AG09319 (cell line): ENCODE measurements at regions not wholly inside any gene's neighbourhood (a gene's known extent, or its start where the extent isn't known, plus 50 kb on each side); places are given as distances from the start of the nearest gene placed in this dataset.
"Not testable (repeated sequence)": the region's sequence is repeated elsewhere in the genome, so short reads cannot be mapped to it uniquely, and the experiment has no call there.

Experiments used
- DNase-seq: peaks from one replicate; pipeline ENCODE4 v3.0.0-alpha.2; 2010; ENCODE audit warnings: low read depth; ENCODE audit errors: extremely low read depth
- TF ChIP-seq, protein P1 (sequence below): IDR thresholded peaks from 2 replicates; pipeline ENCODE4 v1.5.1; 2011; ENCODE audit warnings: low read depth, mild to moderate bottlenecking, inconsistent platforms, low read length, moderate library complexity

DNA sequence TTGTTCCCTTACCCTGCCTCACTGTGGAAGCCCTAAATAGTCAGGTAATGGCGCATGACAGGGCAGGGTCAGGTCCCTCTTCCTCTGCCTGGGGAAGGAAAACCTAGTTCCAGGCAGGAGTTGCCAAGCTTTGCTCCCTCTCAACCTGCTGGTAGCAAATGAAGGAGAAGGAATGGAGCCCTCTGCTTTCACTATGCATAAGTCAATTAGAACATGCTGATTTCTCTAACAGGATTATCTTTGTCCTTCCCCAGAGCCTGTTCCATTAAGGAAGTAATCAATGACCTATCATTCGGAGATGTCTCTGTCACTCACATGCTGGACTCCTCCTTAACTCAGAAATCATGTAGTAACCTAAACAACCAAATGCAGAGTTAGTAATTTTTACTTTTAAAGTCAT lies 161.8 kb upstream of the NFIA start:
- TF ChIP-seq, protein P1, sequence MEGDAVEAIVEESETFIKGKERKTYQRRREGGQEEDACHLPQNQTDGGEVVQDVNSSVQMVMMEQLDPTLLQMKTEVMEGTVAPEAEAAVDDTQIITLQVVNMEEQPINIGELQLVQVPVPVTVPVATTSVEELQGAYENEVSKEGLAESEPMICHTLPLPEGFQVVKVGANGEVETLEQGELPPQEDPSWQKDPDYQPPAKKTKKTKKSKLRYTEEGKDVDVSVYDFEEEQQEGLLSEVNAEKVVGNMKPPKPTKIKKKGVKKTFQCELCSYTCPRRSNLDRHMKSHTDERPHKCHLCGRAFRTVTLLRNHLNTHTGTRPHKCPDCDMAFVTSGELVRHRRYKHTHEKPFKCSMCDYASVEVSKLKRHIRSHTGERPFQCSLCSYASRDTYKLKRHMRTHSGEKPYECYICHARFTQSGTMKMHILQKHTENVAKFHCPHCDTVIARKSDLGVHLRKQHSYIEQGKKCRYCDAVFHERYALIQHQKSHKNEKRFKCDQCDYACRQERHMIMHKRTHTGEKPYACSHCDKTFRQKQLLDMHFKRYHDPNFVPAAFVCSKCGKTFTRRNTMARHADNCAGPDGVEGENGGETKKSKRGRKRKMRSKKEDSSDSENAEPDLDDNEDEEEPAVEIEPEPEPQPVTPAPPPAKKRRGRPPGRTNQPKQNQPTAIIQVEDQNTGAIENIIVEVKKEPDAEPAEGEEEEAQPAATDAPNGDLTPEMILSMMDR = no peak
- no peak for DNase-seq

DNA sequence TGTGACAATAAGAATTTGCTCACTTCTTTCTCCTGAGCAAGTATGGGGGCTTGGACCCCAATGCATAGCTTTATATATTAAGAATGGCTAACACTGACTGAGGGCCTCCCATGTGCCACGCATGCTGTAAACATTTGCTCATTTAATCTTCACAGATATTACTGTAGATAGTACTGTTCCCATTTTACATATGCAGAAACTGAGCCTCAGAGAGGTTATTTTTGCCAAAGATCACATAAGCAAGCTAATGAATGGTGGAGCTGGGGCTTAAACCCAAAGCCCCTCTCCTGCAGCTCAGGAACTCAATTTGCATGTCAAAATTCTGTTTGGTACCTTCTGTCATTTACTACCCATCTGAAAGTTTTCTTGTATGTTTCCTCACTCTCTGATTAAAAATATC lies 163.5 kb upstream of the NFIA start:
- TF ChIP-seq, protein P1 = no peak
- no peak for DNase-seq

DNA sequence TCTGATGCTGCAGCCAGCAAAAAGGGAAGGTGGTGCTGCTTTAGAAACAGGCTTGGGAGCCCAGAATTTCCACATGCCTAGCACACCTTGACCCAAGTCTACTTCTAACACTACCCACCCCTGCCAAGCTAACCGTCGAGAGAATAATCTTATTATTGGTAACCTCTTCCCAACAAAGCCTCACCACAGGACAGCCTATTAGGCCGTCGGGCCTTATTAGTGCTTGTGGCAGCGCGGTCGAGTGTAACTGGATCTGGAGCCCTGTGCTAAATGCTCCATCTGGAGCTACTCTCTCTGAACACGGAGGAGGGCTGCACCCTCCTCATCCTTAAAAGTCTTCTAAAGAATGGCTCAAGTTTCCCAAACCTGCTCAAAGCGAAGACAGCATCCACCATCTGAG lies 165.5 kb upstream of the NFIA start:
- no peak for DNase-seq
- TF ChIP-seq, protein P1 = no peak

DNA sequence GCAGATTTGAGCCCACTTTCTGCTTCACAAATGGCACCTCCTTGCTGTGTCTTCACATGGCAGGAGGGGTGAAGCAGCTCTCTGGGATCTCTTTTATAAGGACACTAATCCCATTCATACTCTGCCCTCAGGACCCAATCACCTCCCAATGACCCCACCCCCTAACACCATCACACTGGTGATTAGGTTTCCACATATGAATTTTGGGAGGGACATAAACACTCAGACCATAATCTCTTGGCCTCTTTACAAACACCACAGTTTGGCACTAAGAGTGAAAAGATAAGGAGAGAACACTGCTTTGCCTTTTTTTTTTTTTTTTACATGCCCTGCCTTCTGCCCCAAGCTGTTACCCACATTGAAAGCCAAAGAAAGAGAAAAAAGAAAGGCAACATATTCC lies 166.2 kb upstream of the NFIA start:
- TF ChIP-seq, protein P1 = no peak
- no peak for DNase-seq

DNA sequence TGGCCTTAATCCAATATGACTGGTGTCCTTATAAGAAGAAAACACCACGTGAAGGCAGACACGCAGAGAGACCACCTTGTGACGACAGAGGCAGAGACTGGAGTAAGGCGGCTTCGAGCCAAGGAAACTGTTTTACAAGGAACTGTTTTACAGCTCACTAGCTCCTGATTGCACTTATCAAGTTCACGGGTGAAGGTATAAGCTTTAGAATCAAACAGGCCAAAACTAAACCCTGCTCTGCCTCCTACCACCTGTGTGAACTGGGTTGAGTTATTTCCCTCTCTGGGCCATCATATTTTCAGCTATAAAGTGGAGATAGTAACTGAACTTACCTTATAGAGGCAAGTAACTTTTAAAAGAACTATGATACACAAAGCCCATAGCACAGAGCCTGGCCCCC lies 166.9 kb upstream of the NFIA start:
- no peak for DNase-seq
- TF ChIP-seq, protein P1 = no peak

DNA sequence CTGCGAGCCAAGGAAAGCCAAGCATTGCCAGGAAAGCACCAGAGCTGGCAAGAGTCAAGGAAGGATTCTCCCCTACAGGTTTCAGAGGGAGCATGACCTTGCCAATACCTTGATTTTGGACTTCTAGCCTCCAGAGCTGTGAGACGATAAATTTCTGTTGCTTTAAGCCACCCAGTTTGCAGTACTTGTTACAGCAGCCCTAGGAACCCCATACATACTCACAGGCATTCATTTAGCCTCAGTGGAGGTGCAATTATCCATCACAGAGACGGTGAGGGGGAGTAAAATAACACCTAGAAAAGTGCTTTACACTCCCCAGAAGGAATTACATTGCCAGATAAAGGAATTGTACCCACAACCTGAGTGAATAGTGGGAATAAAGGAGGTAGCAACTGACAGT lies 167.4 kb upstream of the NFIA start:
- DNase-seq = no peak
- TF ChIP-seq, protein P1 = no peak

DNA sequence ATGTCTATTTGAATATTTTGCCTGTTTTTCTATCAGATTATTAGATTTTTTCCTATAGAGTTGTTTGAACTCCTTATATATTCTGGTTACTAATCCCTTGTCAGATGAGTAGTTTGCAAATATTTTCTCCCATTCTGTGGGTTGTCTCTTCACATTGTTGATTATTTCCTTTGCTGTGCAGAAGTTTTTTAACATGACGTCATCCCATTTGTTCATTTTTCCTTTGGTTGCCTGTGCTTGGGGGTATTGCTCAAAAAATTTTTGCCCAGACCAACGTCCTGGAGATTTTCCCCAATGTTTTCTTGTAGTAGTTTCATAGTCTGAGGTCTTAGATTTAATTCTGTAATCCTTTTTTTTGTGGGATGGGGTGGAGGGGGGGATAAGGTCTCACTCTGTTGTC lies 168.7 kb upstream of the NFIA start:
- not testable (repeated sequence) for DNase-seq

DNA sequence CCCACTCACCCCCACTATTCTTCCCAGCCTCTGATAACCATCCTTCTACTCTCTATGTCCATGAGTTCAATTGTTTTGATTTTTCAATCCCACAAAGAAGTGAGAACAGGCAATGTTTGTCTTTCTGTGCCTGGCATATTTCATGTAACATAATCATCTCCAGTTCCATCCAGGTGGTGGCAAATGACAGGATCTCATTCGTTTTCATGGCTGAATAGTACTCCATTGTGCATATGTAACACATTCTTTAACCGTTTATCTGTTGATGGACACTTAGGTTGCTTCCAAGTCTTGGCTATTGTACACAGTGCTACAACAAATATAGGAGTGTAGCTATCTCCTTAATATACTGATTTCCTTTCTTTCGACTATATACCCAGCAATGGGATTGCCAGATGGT lies 169.3 kb upstream of the NFIA start:
- DNase-seq = no peak
- TF ChIP-seq, protein P1 = no peak
